ENCODE measurements at regions not wholly inside any gene's neighbourhood (a gene's known extent, or its start where the extent isn't known, plus 50 kb on each side); places are given as distances from the start of the nearest gene placed in this dataset.
A peak's percentile ranks its signal among the peaks of the same experiment; 100 is the strongest.

GRCh38 chr13:50384724-50385123 is 369.5 kb downstream of the KCNRG start:
- no peak for ATAC-seq (ENCODE audit: low FRiP score)
- no peak for DNase-seq (ENCODE audit: low spot score)
- no peak for TF ChIP-seq CTCF (IDR thresholded peaks at IDR 0.05)

GRCh38 chr13:50386541-50387050 is 371.4 kb downstream of the KCNRG start:
- DNase-seq (ENCODE audit: low spot score): no peak
- no peak for TF ChIP-seq CTCF (IDR thresholded peaks at IDR 0.05)
- no peak for ATAC-seq (ENCODE audit: low FRiP score)

GRCh38 chr13:50387051-50387581 is 371.9 kb downstream of the KCNRG start:
- TF ChIP-seq CTCF (IDR thresholded peaks at IDR 0.05): no peak
- DNase-seq (ENCODE audit: low spot score): no peak
- peak; percentile 70 for ATAC-seq (ENCODE audit: low FRiP score)

- no peak for TF ChIP-seq CTCF (IDR thresholded peaks at IDR 0.05)
- ATAC-seq (ENCODE audit: low FRiP score) (no peak), DNase-seq (ENCODE audit: low spot score) (no peak)
These were observed 373.2 kb downstream of the KCNRG start for GRCh38 chr13:50388481-50388880.

- no peak for ATAC-seq (ENCODE audit: low FRiP score)
- no peak for DNase-seq (ENCODE audit: low spot score)
- TF ChIP-seq CTCF (IDR thresholded peaks at IDR 0.05): no peak
These were observed 374.5 kb downstream of the KCNRG start for GRCh38 chr13:50389726-50390125.

GRCh38 chr13:50390503-50391248 is 375.4 kb downstream of the KCNRG start:
- ATAC-seq (ENCODE audit: low FRiP score): no peak
- no peak for DNase-seq (ENCODE audit: low spot score)
- no peak for TF ChIP-seq CTCF (IDR thresholded peaks at IDR 0.05)

GRCh38 chr13:50392977-50393376 is 377.7 kb downstream of the KCNRG start:
- DNase-seq (ENCODE audit: low spot score) (no peak), ATAC-seq (ENCODE audit: low FRiP score) (no peak)

More at GRCh38 chr13:50392977-50393376, 377.7 kb downstream of the KCNRG start:
- no peak for TF ChIP-seq CTCF (IDR thresholded peaks at IDR 0.05)
